ENCODE measurements at regions not wholly inside any gene's neighbourhood (a gene's known extent, or its start where the extent isn't known, plus 50 kb on each side); places are given as distances from the start of the nearest gene placed in this dataset.

GRCh38 chr4:160980091-160980490 is 1183.7 kb downstream of the FSTL5 start:
- H3K27ac ChIP-seq = no peak overlapping the region
- no peak for TF ChIP-seq CTCF (conservative IDR thresholded peaks at IDR 0.05)

DNA sequence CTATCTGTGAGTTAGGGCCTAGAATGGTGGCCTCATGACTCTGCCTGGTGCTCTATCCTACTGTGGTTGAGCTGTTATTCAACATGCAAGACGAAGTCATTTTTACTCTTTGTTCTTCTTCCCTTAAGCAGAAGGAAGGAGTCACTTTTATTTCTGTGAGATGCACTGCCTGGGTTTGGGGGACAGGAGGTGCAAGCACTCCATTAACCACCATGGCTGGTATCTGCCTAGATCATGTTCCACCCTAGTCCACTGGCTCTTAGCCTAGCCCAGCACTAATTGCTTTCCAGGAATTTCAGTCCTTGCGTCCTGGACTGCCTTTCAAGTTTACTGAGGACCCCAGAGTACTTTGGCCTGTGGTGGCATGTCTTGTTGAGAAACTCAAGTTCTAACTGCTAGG is 1182.7 kb downstream of the FSTL5 start:
- no peak for TF ChIP-seq CTCF (conservative IDR thresholded peaks at IDR 0.05)
- H3K27ac ChIP-seq = no peak overlapping the region

GRCh38 chr4:160983035-160983434 is 1180.8 kb downstream of the FSTL5 start:
- no peak overlapping the region for H3K27ac ChIP-seq
- TF ChIP-seq CTCF (conservative IDR thresholded peaks at IDR 0.05) = no peak

DNA sequence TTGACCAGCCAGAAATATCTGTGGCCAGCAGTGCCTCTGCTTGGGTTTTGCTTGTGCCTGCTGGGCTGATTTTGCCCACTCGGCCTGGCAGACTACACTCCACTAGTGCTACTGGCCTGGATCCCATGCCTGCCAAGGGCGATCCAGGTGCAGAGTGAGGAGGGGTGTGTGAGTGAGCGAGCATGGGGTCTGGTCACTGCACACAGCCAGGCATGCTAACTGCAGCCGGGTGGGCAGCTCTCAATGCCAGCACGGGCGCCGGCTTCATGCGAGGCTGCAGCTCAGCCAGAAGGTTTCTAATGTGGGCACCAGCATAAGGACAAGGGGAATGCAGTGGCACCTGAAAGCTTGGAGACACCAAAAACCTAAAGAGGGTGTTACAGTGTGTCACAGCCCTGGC is 1161.4 kb downstream of the FSTL5 start:
- TF ChIP-seq CTCF (conservative IDR thresholded peaks at IDR 0.05) = no peak
- H3K27ac ChIP-seq = no peak overlapping the region

GRCh38 chr4:161003418-161004057 is 1160.3 kb downstream of the FSTL5 start:
- H3K27ac ChIP-seq = no peak overlapping the region
- TF ChIP-seq CTCF (conservative IDR thresholded peaks at IDR 0.05) = no peak

DNA sequence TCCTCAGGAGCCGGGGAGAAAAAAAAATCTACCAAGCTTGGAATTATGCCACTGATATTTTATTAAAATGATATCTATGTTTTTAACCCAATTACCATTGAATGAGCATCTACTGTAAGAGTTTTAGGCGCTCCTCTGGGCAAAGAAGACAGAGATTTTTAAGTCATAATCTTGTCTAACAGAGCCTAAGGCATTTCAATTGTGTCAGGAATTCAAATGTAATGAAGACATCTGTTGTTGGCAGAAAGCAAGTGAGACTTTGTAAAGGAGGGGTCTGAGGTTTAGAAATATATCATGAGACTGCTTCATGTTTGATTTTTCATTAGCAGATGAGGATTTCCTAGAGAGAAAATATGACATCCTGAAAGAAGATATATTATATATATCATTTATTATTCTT is 1158.1 kb downstream of the FSTL5 start:
- TF ChIP-seq CTCF (conservative IDR thresholded peaks at IDR 0.05) = no peak
- H3K27ac ChIP-seq = no peak overlapping the region

- H3K27ac ChIP-seq = no peak overlapping the region
- TF ChIP-seq CTCF (conservative IDR thresholded peaks at IDR 0.05) = no peak
These were observed 1155.3 kb downstream of the FSTL5 start for GRCh38 chr4:161008527-161008926.
